CD4-positive, alpha-beta T cell (primary cell): ENCODE measurements at regions not wholly inside any gene's neighbourhood (a gene's known extent, or its start where the extent isn't known, plus 50 kb on each side); places are given as distances from the start of the nearest gene placed in this dataset.

Source experiments
- ATAC-seq: fragments of 200-7000 bp; cut with Tn5 transposase; one replicate; pipeline ENCODE4 v1.10.0; 2022; ENCODE audit warnings: mild to moderate bottlenecking; ENCODE audit not compliant: poor library complexity
- CTCF ChIA-PET: fragments of 350-600 bp; sonication (Branson Sonifier 250); formaldehyde crosslinking; loops from one replicate; lab custom pipeline; 2021; ENCODE audit warnings: antibody characterized with exemption, inconsistent platforms; lab: Charles Lee
- POLR2A ChIA-PET: fragments of 350-600 bp; sonication (Branson Sonifier 250); formaldehyde crosslinking; loops from one replicate; lab custom pipeline; 2021; ENCODE audit warnings: antibody characterized with exemption, inconsistent platforms; lab: Charles Lee
- DNase-seq, 14 experiments: peaks; one replicate each; pipeline ENCODE4 v3.0.0-alpha.2; 2013 to 2020; ENCODE audit warnings: mixed read lengths in 2 of 14
- H3K27ac ChIP-seq, 2 donors: one replicate each; pipeline versions ENCODE4 v1.5.1 to v1.7.0; 2013; ENCODE audit warnings: low read length in 2 of 2, low read depth in 1 of 2, mild to moderate bottlenecking in 1 of 2
- H3K27me3 ChIP-seq, 2 experiments: 1 replicate in 1 of 2; 2 replicates in 1 of 2; pipeline versions ENCODE4 v1.6.1 to v1.7.0; 2013; ENCODE audit warnings: low read length in 2 of 2, control low read depth in 1 of 2, mild to moderate bottlenecking in 1 of 2, moderate library complexity in 1 of 2; ENCODE audit not compliant: insufficient read depth in 2 of 2, control insufficient read depth in 1 of 2
- H3K36me3 ChIP-seq: one replicate; pipeline ENCODE4 v1.6.1; 2013; ENCODE audit warnings: low read length, control low read depth; ENCODE audit not compliant: insufficient read depth
- H3K4me1 ChIP-seq: one replicate; pipeline ENCODE4 v1.6.1; 2013; ENCODE audit warnings: low read length, control low read depth; ENCODE audit not compliant: insufficient read depth
- H3K4me3 ChIP-seq: one replicate; pipeline ENCODE4 v1.5.1; 2013; ENCODE audit warnings: mild to moderate bottlenecking, low read length, moderate library complexity
- H3K9me3 ChIP-seq, 2 experiments: 1 replicate in 1 of 2; 2 replicates in 1 of 2; pipeline versions ENCODE4 v1.6.1 to v1.7.0; 2013; ENCODE audit warnings: low read length in 2 of 2, mild to moderate bottlenecking in 2 of 2, control low read depth in 1 of 2, moderate library complexity in 1 of 2; ENCODE audit not compliant: control insufficient read depth in 1 of 2, insufficient read depth in 1 of 2
- H3K27ac Mint-ChIP-seq: one replicate; pipeline ENCODE4 v1.8.0; 2020; ENCODE audit warnings: mixed read lengths
- H3K27me3 Mint-ChIP-seq: one replicate; pipeline ENCODE4 v1.8.0; 2021; ENCODE audit warnings: mixed read lengths
- H3K36me3 Mint-ChIP-seq: one replicate; pipeline ENCODE4 v1.8.0; 2021; ENCODE audit warnings: low read depth, mixed read lengths
- H3K4me1 Mint-ChIP-seq: one replicate; pipeline ENCODE4 v1.8.0; 2021; ENCODE audit warnings: low read depth, mixed read lengths
- H3K4me3 Mint-ChIP-seq: one replicate; pipeline ENCODE4 v1.8.0; 2020; ENCODE audit warnings: mild to moderate bottlenecking, mixed read lengths
- H3K9me3 Mint-ChIP-seq: one replicate; pipeline ENCODE4 v1.8.0; 2020; ENCODE audit warnings: mixed read lengths
- intact Hi-C, 2 experiments: fragments of 100-400 bp; cut with DNase I in 1 of 2; cut with micrococcal nuclease in 1 of 2; formaldehyde crosslinking; loops; one replicate each; pipeline versions ENCODE4 v1.15.1 to v1.9.0; 2023 to 2025; cut with DNase I, micrococcal nuclease
- TF ChIP-seq, protein P1 (sequence below): fragments of 200-600 bp; IDR thresholded peaks from one replicate; pipeline ENCODE4 v1.8.0; 2022; ENCODE audit warnings: antibody characterized with exemption, mild to moderate bottlenecking

DNA sequence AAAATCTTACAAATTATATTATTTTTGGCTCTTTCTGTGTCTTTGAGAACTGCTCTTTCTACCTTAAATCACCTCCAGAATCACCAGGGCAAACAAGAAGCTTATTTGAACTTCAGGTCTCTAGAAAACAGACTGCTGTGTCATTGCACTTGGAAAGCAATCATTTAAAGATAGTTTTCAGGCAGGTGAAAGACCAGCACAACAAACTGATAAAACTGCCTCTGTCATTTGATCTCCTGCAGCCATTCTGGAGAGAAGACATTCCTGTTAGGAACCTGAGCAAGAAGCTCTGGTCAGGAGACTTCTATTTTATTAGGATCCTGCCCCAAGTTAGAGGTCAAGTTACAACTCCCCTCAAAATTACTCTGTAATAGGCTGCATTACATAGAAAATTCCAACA lies 50.7 kb upstream of the AP4E1 start:
- no peaks in the 10 kb centered on the region for H3K9me3 ChIP-seq
- no peaks in the 10 kb centered on the region for H3K4me1 Mint-ChIP-seq
- H3K4me1 ChIP-seq: no peaks in the 10 kb centered on the region
- intact Hi-C loops: no loop called here
- H3K36me3 Mint-ChIP-seq: no peaks in the 10 kb centered on the region
- H3K27ac ChIP-seq: no peak overlapping the region
- H3K36me3 ChIP-seq: no peaks in the 10 kb centered on the region
- no peaks in the 10 kb centered on the region for H3K9me3 Mint-ChIP-seq
- H3K27me3 ChIP-seq: no peaks in the 10 kb centered on the region
- ChIA-PET POLR2A (no interaction called here), CTCF (interaction anchor here (1.2 kb wide), 1 partner anchor 19 kb away, joined by 6 read pairs; no protein-coding TSS in a partner anchor)
- no peak overlapping the region for H3K27ac Mint-ChIP-seq
- H3K4me3 Mint-ChIP-seq: no peak overlapping the region
- DNase-seq (no peak), ATAC-seq (no peak)
- TF ChIP-seq, protein P1, sequence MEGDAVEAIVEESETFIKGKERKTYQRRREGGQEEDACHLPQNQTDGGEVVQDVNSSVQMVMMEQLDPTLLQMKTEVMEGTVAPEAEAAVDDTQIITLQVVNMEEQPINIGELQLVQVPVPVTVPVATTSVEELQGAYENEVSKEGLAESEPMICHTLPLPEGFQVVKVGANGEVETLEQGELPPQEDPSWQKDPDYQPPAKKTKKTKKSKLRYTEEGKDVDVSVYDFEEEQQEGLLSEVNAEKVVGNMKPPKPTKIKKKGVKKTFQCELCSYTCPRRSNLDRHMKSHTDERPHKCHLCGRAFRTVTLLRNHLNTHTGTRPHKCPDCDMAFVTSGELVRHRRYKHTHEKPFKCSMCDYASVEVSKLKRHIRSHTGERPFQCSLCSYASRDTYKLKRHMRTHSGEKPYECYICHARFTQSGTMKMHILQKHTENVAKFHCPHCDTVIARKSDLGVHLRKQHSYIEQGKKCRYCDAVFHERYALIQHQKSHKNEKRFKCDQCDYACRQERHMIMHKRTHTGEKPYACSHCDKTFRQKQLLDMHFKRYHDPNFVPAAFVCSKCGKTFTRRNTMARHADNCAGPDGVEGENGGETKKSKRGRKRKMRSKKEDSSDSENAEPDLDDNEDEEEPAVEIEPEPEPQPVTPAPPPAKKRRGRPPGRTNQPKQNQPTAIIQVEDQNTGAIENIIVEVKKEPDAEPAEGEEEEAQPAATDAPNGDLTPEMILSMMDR: no peak
- H3K4me3 ChIP-seq: no peak overlapping the region
- H3K27me3 Mint-ChIP-seq: no peaks in the 10 kb centered on the region

GRCh38 chr15:50854601-50855490 lies 53.6 kb upstream of the AP4E1 start:
- H3K27ac Mint-ChIP-seq: no peak overlapping the region
- no peaks in the 10 kb centered on the region for H3K9me3 Mint-ChIP-seq
- H3K4me3 Mint-ChIP-seq: no peak overlapping the region
- no peak for ATAC-seq
- no peaks in the 10 kb centered on the region for H3K36me3 Mint-ChIP-seq
- POLR2A ChIA-PET: no interaction called here
- Histone ChIP-seq H3K36me3 (no peaks in the 10 kb centered on the region), H3K27me3 (no peaks in the 10 kb centered on the region), H3K4me1 (no peaks in the 10 kb centered on the region), H3K9me3 (no peaks in the 10 kb centered on the region), H3K4me3 (no peak overlapping the region), H3K27ac (no peak overlapping the region)
- TF ChIP-seq, protein P1: no peak
- intact Hi-C loops: no loop called here
- CTCF ChIA-PET: no interaction called here
- H3K4me1 Mint-ChIP-seq: no peaks in the 10 kb centered on the region
- no peak for DNase-seq
- H3K27me3 Mint-ChIP-seq: peaks cover 5% of the 10 kb centered on the region

- Histone ChIP-seq H3K27me3 (no peaks in the 10 kb centered on the region), H3K4me1 (no peaks in the 10 kb centered on the region), H3K36me3 (no peaks in the 10 kb centered on the region), H3K27ac (no peak overlapping the region), H3K4me3 (no peak overlapping the region), H3K9me3 (no peaks in the 10 kb centered on the region)
- Mint-ChIP-seq H3K4me3 (no peak overlapping the region), H3K9me3 (no peaks in the 10 kb centered on the region), H3K36me3 (no peaks in the 10 kb centered on the region), H3K4me1 (no peaks in the 10 kb centered on the region), H3K27ac (no peak overlapping the region), H3K27me3 (peaks cover 5% of the 10 kb centered on the region)
- DNase-seq (no peak), ATAC-seq (no peak)
- intact Hi-C loops: no loop called here
- ChIA-PET CTCF (no interaction called here), POLR2A (no interaction called here)
- TF ChIP-seq, protein P1: no peak
These were observed 58.5 kb upstream of the AP4E1 start for GRCh38 chr15:50850003-50850402.
